ENCODE measurements at regions not wholly inside any gene's neighbourhood (a gene's known extent, or its start where the extent isn't known, plus 50 kb on each side); places are given as distances from the start of the nearest gene placed in this dataset.
"Not testable (repeated sequence)": the region's sequence is repeated elsewhere in the genome, so short reads cannot be mapped to it uniquely, and the experiment has no call there.

DNA sequence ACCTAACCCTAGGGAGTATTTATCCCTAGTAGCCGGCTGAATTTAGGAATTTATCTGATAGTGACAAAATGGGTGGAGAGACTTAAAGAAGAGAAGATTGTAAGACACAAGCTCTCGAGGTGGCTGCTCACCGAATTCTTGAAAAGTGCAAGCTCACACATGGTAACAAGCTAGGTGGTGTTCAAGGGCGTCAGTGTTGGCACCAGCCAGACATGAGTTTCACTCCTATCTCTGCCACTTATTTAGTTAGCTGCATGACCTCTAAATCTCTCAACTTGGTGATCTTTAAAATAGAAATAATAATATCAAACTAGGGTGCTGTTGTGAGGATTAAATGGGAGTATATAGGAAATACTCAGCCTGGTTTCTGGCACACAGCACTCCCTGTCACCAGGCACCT, 102.6 kb upstream of the APCDD1 start:
- intact Hi-C loops (cut with DNase I, micrococcal nuclease) = no loop called here
- DNase-seq = no peak
- TF ChIP-seq, protein P1, sequence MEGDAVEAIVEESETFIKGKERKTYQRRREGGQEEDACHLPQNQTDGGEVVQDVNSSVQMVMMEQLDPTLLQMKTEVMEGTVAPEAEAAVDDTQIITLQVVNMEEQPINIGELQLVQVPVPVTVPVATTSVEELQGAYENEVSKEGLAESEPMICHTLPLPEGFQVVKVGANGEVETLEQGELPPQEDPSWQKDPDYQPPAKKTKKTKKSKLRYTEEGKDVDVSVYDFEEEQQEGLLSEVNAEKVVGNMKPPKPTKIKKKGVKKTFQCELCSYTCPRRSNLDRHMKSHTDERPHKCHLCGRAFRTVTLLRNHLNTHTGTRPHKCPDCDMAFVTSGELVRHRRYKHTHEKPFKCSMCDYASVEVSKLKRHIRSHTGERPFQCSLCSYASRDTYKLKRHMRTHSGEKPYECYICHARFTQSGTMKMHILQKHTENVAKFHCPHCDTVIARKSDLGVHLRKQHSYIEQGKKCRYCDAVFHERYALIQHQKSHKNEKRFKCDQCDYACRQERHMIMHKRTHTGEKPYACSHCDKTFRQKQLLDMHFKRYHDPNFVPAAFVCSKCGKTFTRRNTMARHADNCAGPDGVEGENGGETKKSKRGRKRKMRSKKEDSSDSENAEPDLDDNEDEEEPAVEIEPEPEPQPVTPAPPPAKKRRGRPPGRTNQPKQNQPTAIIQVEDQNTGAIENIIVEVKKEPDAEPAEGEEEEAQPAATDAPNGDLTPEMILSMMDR (IDR thresholded peaks at IDR 0.05) = no peak
- H3K9me3 ChIP-seq = no peaks in the 10 kb centered on the region
- H3K36me3 ChIP-seq (ENCODE audit: low read depth) = no peaks in the 10 kb centered on the region
- no peak overlapping the region for H3K4me3 ChIP-seq
- H3K4me1 ChIP-seq (ENCODE audit: low read depth) = no peaks in the 10 kb centered on the region
- ATAC-seq = no peak

DNA sequence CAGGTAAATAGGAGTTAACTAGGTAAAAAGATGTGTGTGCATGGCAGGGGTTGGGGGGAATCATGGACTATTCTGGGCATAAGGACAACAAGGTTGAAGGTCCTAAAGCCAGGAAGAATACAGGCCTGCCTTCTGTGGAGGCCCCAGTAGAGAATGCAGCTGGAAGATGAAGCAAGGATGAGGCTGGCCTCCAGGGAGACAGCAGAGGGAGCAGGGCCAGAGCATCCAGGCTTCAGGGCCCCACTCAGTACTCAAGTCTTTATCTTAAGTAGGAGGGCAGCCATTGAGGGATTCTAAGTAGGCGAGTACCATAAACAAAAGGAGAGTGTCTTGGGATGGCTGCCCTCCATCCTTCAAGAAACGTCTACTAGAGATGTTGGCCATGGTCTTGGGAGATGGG, 101.8 kb upstream of the APCDD1 start:
- intact Hi-C loops (cut with DNase I, micrococcal nuclease) = no loop called here
- DNase-seq (no peak), ATAC-seq (no peak)
- Histone ChIP-seq H3K4me1 (ENCODE audit: low read depth) (no peaks in the 10 kb centered on the region), H3K4me3 (no peak overlapping the region), H3K36me3 (ENCODE audit: low read depth) (no peaks in the 10 kb centered on the region), H3K9me3 (no peaks in the 10 kb centered on the region)
- TF ChIP-seq, protein P1 (IDR thresholded peaks at IDR 0.05) = no peak

DNA sequence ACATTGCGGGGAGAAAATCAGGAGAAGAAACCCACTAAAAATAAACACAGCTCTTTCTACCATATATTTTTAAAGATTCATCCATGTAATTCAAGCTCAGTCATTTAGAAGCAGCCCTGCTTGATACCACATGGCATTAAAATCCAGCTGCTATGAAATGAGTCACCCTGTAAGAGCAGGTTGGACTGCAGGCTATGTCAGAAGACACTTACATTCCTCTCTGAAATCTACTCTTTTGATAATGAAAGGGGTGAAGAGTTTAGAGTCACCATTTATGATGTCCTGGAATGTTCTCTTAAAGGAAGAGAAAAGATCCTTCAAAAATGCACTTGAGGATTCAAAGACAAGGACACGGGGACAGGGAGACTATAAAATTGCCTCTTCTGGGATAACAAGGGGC, 100.6 kb upstream of the APCDD1 start:
- TF ChIP-seq, protein P1 (IDR thresholded peaks at IDR 0.05) = no peak
- intact Hi-C loops (cut with DNase I, micrococcal nuclease) = no loop called here
- Histone ChIP-seq H3K4me1 (ENCODE audit: low read depth) (no peaks in the 10 kb centered on the region), H3K4me3 (no peak overlapping the region), H3K9me3 (no peaks in the 10 kb centered on the region), H3K36me3 (ENCODE audit: low read depth) (no peaks in the 10 kb centered on the region)
- DNase-seq (no peak), ATAC-seq (no peak)

DNA sequence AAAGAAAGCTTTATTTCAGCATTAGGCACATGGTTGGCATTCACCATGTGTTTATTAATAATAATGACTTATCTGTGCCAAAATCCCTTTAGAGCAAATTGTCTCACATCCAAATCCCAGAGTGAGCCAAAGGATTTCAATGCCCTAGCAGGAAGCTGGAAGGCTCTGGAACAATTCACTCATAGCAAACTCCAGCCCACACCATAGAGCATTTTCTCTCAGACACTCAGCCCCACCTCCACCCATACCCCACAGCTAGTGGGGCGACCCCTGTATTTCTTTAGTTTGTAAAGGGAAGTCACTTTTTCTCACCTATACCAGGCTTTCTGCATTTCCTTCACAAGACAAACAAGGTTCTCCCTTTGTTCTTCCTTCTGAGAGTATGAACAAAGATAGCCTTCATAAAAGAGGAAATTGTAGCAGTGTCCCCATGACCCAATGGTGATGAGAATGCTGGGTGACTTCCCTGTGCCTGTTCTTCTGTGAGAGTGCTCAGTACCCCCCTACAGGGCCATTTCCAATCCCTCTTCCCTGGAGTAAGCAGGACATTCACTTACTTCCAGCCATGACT, 100.1 kb upstream of the APCDD1 start:
- H3K4me1 ChIP-seq (ENCODE audit: low read depth) = no peaks in the 10 kb centered on the region
- ATAC-seq (peak; percentile 19), DNase-seq (no peak)
- TF ChIP-seq, protein P1 (IDR thresholded peaks at IDR 0.05) = no peak
- no peaks in the 10 kb centered on the region for H3K36me3 ChIP-seq (ENCODE audit: low read depth)
- H3K4me3 ChIP-seq = no peak overlapping the region
- intact Hi-C loops (cut with DNase I, micrococcal nuclease) = no loop called here
- H3K9me3 ChIP-seq = no peaks in the 10 kb centered on the region

DNA sequence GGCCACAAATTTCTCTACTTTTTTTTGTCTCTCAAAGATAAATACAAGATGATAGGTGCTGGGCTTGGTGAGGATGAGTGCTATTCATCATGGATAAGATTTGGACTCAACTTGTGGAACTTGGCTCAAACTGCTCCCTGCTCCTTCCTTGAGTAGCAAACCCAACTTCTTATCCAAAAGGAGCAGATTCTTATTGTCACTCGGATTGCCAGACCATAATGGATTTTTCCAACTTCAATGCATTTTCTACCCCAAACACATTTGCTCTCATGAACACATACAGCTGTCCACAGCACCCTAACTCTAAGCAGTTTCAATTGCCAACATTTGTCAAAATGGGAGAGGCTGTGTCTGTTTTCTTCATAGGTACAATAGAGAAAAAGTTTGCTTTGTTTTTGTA, 99.5 kb upstream of the APCDD1 start:
- ATAC-seq (no peak), DNase-seq (no peak)
- Histone ChIP-seq H3K36me3 (ENCODE audit: low read depth) (no peaks in the 10 kb centered on the region), H3K9me3 (no peaks in the 10 kb centered on the region), H3K4me1 (ENCODE audit: low read depth) (no peaks in the 10 kb centered on the region), H3K4me3 (no peak overlapping the region)
- TF ChIP-seq, protein P1 (IDR thresholded peaks at IDR 0.05) = no peak
- intact Hi-C loops (cut with DNase I, micrococcal nuclease) = no loop called here

DNA sequence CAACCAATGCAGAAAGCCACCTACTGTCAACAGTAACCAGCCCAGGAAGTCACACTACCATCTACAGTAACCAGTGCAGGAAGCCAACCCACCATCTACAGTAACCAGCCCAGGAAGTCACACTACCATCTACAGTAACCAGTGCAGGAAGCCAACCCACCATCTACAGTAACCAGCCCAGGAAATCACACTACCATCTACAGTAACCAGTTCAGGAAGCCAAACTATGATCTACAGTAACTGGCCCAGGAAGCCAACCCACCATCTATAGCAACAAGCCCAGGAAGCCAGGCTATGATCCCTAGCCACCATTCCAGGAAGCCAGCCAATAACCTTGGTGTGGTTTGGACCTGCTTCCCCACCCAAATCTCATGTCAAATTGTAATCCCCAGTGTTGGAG, 97.4 kb upstream of the APCDD1 start:
- intact Hi-C loops (cut with DNase I, micrococcal nuclease); H3K4me3 ChIP-seq; H3K9me3 ChIP-seq; DNase-seq; ATAC-seq; H3K4me1 ChIP-seq (ENCODE audit: low read depth); H3K36me3 ChIP-seq (ENCODE audit: low read depth): not testable (repeated sequence)
